ENCODE measurements at regions not wholly inside any gene's neighbourhood (a gene's known extent, or its start where the extent isn't known, plus 50 kb on each side); places are given as distances from the start of the nearest gene placed in this dataset.

DNA sequence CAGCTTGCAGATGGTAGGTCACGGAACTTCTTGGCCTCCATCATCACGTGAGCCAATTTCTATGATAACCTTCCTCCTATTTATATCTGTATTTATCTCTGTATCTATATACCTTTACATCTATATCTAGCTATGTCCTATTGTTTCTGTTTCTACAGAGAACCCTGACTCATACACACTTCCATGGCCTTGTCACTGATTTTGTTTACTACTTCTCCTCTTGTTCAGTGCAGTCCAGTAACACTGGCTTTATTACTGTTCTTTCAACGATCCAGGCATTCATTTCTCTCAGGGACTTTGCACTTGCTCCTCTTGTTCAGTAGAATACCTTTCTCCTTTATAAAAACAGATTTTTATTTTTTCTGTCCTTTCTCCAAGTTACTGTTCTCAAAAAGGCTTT is 937.0 kb upstream of the ALCAM start:
- TF ChIP-seq, protein P1, sequence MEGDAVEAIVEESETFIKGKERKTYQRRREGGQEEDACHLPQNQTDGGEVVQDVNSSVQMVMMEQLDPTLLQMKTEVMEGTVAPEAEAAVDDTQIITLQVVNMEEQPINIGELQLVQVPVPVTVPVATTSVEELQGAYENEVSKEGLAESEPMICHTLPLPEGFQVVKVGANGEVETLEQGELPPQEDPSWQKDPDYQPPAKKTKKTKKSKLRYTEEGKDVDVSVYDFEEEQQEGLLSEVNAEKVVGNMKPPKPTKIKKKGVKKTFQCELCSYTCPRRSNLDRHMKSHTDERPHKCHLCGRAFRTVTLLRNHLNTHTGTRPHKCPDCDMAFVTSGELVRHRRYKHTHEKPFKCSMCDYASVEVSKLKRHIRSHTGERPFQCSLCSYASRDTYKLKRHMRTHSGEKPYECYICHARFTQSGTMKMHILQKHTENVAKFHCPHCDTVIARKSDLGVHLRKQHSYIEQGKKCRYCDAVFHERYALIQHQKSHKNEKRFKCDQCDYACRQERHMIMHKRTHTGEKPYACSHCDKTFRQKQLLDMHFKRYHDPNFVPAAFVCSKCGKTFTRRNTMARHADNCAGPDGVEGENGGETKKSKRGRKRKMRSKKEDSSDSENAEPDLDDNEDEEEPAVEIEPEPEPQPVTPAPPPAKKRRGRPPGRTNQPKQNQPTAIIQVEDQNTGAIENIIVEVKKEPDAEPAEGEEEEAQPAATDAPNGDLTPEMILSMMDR (IDR thresholded peaks at IDR 0.05), result no peak
- no peak for TF ChIP-seq POLR2A (IDR thresholded peaks at IDR 0.05)
